ENCODE measurements at regions not wholly inside any gene's neighbourhood (a gene's known extent, or its start where the extent isn't known, plus 50 kb on each side); places are given as distances from the start of the nearest gene placed in this dataset.

DNA sequence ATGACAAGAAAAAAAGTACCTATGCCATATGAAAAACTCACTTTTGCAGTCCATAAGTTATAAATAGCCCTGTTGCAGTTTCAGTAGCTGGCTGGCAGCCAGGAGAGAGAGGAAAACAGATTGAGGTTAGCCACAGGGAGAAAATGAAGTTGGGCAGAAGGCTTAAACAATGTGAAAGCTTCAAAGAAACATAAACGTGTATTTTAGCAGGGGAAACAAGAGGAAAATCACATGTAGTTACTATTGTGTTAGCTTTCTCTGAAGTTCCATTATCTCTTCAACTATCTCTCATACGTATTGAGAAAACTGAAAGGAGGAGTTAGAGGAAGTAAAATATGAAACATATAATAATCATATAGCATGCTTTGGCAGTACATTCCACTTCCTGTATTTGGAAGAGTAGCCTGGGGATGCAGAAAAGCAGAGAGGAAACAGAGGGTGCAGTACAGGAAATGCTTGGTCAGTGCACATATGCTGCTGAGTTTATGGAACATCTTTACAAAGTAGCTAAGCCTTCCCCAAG lies 1551.1 kb downstream of the EFNB2 start (continued):
- TF ChIP-seq, protein P1, sequence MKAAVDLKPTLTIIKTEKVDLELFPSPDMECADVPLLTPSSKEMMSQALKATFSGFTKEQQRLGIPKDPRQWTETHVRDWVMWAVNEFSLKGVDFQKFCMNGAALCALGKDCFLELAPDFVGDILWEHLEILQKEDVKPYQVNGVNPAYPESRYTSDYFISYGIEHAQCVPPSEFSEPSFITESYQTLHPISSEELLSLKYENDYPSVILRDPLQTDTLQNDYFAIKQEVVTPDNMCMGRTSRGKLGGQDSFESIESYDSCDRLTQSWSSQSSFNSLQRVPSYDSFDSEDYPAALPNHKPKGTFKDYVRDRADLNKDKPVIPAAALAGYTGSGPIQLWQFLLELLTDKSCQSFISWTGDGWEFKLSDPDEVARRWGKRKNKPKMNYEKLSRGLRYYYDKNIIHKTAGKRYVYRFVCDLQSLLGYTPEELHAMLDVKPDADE (IDR thresholded peaks at IDR 0.05) = no peak
- TF ChIP-seq, protein P2, sequence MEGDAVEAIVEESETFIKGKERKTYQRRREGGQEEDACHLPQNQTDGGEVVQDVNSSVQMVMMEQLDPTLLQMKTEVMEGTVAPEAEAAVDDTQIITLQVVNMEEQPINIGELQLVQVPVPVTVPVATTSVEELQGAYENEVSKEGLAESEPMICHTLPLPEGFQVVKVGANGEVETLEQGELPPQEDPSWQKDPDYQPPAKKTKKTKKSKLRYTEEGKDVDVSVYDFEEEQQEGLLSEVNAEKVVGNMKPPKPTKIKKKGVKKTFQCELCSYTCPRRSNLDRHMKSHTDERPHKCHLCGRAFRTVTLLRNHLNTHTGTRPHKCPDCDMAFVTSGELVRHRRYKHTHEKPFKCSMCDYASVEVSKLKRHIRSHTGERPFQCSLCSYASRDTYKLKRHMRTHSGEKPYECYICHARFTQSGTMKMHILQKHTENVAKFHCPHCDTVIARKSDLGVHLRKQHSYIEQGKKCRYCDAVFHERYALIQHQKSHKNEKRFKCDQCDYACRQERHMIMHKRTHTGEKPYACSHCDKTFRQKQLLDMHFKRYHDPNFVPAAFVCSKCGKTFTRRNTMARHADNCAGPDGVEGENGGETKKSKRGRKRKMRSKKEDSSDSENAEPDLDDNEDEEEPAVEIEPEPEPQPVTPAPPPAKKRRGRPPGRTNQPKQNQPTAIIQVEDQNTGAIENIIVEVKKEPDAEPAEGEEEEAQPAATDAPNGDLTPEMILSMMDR (conservative IDR thresholded peaks at IDR 0.05; ENCODE audit: low read depth in 2 of 2) = no peak
- TF ChIP-seq EZH2 (IDR thresholded peaks at IDR 0.05; ENCODE audit: low read depth, unreplicated experiment) = no peak
- no peak for TF ChIP-seq NANOG (IDR thresholded peaks at IDR 0.05; ENCODE audit: borderline replicate concordance)

DNA sequence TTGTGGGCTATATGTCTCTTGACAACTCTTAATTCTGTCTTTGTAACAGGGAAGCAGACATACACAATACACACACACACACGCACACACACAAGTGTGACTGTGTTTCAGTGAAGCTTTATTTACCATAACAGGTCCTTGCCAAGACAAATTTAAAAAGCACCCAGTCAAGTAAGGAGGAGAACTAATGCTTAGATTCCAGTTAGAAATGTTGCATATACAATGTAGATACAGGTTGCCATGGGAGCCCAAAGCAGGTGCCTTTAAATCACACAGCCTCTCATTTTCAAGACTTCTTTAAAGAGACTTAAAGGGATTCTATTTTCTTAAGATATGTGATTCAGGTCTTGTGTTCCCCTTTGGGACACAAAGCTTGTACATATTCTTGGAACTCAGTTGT lies 1551.9 kb downstream of the EFNB2 start:
- ATAC-seq (no peak), DNase-seq (ENCODE audit: low spot score) (no peak)
- Histone ChIP-seq H3K4me1 (ENCODE audit: insufficient read depth) (no peaks in the 10 kb centered on the region), H3K79me2 (replicated peaks; ENCODE audit: insufficient read depth) (no peaks in the 10 kb centered on the region), H3F3A (replicated peaks; ENCODE audit: low read depth) (no peaks in the 10 kb centered on the region), H3K36me3 (ENCODE audit: insufficient read depth) (no peaks in the 10 kb centered on the region), H3K27me3 (ENCODE audit: insufficient read depth) (no peaks in the 10 kb centered on the region), H2AFZ (no peak overlapping the region), H3K4me2 (no peak overlapping the region), H3K4me3 (no peak overlapping the region), H3K27ac (ENCODE audit: low read depth) (no peak overlapping the region), H4K20me1 (replicated peaks; ENCODE audit: insufficient read depth) (no peaks in the 10 kb centered on the region), H3K9me2 (ENCODE audit: insufficient read depth) (no peaks in the 10 kb centered on the region)
- TF ChIP-seq EZH2 (IDR thresholded peaks at IDR 0.05; ENCODE audit: low read depth, unreplicated experiment) (no peak), ZNF331 (CRISPR knock-in tag; IDR thresholded peaks at IDR 0.05; ENCODE audit: low read depth) (no peak), JUNB (IDR thresholded peaks at IDR 0.05; ENCODE audit: unreplicated experiment) (no peak), ZNF114 (CRISPR knock-in tag; IDR thresholded peaks at IDR 0.05) (no peak), POLR2AphosphoS5 (IDR thresholded peaks at IDR 0.05; ENCODE audit: low read depth) (no peak), NANOG (IDR thresholded peaks at IDR 0.05; ENCODE audit: borderline replicate concordance) (no peak)
- TF ChIP-seq, protein P2 (conservative IDR thresholded peaks at IDR 0.05; ENCODE audit: low read depth in 2 of 2) = no peak
- TF ChIP-seq, protein P1 (IDR thresholded peaks at IDR 0.05) = no peak
- TF ChIP-seq, protein P3, sequence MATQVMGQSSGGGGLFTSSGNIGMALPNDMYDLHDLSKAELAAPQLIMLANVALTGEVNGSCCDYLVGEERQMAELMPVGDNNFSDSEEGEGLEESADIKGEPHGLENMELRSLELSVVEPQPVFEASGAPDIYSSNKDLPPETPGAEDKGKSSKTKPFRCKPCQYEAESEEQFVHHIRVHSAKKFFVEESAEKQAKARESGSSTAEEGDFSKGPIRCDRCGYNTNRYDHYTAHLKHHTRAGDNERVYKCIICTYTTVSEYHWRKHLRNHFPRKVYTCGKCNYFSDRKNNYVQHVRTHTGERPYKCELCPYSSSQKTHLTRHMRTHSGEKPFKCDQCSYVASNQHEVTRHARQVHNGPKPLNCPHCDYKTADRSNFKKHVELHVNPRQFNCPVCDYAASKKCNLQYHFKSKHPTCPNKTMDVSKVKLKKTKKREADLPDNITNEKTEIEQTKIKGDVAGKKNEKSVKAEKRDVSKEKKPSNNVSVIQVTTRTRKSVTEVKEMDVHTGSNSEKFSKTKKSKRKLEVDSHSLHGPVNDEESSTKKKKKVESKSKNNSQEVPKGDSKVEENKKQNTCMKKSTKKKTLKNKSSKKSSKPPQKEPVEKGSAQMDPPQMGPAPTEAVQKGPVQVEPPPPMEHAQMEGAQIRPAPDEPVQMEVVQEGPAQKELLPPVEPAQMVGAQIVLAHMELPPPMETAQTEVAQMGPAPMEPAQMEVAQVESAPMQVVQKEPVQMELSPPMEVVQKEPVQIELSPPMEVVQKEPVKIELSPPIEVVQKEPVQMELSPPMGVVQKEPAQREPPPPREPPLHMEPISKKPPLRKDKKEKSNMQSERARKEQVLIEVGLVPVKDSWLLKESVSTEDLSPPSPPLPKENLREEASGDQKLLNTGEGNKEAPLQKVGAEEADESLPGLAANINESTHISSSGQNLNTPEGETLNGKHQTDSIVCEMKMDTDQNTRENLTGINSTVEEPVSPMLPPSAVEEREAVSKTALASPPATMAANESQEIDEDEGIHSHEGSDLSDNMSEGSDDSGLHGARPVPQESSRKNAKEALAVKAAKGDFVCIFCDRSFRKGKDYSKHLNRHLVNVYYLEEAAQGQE (IDR thresholded peaks at IDR 0.05; ENCODE audit: unreplicated experiment) = no peak
- H3K36me3 Mint-ChIP-seq (ENCODE audit: low read depth) = no peaks in the 10 kb centered on the region
- H3K4me3 Mint-ChIP-seq = no peak overlapping the region
- no peaks in the 10 kb centered on the region for H3K27me3 Mint-ChIP-seq (ENCODE audit: insufficient read depth, low read depth, poor library complexity)
- H3K4me1 Mint-ChIP-seq = no peaks in the 10 kb centered on the region
- no peak overlapping the region for H3K27ac Mint-ChIP-seq
- H3K9me3 Mint-ChIP-seq = no peaks in the 10 kb centered on the region

All from GM23338 (cell line).